Fibroblast of the aortic adventitia (primary cell): ENCODE measurements at regions not wholly inside any gene's neighbourhood (a gene's known extent, or its start where the extent isn't known, plus 50 kb on each side); places are given as distances from the start of the nearest gene placed in this dataset.
A peak's percentile ranks its signal among the peaks of the same experiment; 100 is the strongest.

Experiments
- DNase-seq: peaks from one replicate; pipeline ENCODE4 v3.0.0-alpha.2; 2010; ENCODE audit warnings: low read depth
- H3K4me3 ChIP-seq: 2 replicates; pipeline ENCODE4 v1.5.1; 2011; ENCODE audit warnings: low read depth, mild to moderate bottlenecking, control low read depth, low read length, moderate library complexity
- TF ChIP-seq, protein P1 (sequence below): IDR thresholded peaks from 2 replicates; pipeline ENCODE4 v1.5.1; 2011; ENCODE audit warnings: mild to moderate bottlenecking, low read length, control low read depth, inconsistent platforms; ENCODE audit not compliant: insufficient read depth

DNA sequence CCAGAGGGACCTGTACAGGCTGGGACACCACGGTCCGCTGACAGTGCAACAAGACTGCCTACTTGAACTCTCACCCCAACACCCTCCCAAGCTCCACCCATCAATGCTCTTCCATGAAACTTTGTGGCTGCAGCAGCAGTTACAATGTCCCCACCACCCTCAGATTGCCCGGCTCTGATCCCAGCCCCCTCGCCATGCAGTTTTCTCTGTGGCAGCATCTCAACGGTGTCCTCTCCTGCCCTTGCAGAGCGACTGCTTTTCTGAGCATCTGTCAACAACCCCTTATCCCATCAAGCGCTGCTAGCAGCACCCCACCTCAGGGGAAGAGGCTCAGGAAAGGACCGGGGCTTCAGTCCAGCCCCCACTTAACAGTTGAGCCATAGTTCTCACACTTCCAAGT, 137.1 kb upstream of the NDUFV2 start:
- TF ChIP-seq, protein P1, sequence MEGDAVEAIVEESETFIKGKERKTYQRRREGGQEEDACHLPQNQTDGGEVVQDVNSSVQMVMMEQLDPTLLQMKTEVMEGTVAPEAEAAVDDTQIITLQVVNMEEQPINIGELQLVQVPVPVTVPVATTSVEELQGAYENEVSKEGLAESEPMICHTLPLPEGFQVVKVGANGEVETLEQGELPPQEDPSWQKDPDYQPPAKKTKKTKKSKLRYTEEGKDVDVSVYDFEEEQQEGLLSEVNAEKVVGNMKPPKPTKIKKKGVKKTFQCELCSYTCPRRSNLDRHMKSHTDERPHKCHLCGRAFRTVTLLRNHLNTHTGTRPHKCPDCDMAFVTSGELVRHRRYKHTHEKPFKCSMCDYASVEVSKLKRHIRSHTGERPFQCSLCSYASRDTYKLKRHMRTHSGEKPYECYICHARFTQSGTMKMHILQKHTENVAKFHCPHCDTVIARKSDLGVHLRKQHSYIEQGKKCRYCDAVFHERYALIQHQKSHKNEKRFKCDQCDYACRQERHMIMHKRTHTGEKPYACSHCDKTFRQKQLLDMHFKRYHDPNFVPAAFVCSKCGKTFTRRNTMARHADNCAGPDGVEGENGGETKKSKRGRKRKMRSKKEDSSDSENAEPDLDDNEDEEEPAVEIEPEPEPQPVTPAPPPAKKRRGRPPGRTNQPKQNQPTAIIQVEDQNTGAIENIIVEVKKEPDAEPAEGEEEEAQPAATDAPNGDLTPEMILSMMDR = no peak
- no peak for DNase-seq

DNA sequence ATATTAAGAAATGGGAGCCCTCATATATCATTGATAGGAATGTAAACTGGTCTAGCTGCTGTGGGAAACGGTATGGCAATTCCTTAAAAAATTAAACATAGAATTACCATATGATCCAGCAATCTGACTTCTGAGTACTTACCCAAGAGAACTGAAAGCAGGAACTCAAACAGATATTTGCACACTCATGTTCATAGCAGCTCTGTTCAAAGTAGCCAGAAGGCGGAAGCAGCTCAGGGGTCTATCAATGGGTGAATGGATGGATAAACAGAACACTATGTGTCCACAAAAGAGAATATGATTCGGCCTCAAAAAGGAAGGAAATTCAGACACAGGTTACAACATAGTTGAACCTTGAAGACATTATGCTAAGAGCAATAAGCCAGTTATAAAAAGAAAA, 135.7 kb upstream of the NDUFV2 start:
- DNase-seq = no peak
- H3K4me3 ChIP-seq = no peak overlapping the region
- TF ChIP-seq, protein P1 = no peak

More for the DNA sequence above, 137.1 kb upstream of the NDUFV2 start:
- no peak overlapping the region for H3K4me3 ChIP-seq

DNA sequence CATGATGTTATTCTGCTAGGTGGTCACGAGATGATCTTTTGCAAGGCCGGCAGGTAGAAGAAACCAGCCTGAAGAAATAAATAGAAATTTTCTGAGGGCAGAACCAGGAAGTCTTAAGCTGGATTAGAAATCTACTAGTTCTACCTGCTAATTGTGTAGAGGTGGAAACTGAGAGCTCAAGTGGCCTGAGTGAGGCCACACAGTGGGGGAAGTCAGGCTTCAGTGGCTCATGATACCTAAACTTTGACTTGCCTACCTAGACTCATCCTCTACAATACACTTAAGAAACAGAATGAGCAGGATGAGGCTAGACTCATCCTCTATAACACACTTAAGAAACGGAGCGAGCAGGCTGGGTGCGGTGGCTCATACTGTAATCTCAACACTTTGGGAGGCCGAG, 134.9 kb upstream of the NDUFV2 start:
- TF ChIP-seq, protein P1 = no peak
- DNase-seq = no peak

DNA sequence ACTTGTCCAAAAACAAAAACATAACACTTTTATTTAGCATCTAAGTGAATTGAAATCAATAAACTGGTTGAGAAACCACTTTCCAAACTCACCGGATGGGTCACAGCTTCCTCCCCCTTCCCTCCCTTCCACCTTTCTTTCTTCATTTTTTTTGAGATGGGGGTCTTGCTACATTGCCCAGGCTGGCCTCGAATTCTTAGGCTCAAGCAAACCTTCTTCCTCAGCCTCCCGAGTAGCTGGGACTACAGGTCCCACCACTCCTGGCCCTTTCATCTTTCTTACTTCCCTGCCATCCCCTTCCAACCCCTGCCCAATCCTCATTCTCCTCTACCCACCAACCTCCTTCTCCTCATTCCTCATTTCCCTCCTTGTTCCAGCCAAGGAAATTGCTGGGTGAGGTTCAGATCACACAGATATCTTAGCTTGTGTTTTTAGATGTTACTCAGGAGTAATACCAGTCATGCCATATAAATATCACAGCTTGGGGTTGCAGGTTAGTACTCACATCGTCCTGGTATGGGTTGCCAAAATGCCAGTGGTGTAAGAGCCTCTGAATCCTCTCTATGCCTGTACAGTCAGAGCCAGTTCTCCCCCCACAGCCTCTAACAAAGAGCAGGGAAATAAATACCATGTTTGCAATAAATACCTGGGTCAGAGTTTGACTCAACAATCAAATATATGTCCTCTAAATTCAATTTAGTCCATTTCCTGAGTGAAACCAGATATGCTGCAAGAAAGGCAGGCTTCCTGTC, 132.7 kb upstream of the NDUFV2 start:
- DNase-seq = peak; percentile 30
- TF ChIP-seq, protein P1 = no peak
- H3K4me3 ChIP-seq = no peak overlapping the region

More for the DNA sequence above, 134.9 kb upstream of the NDUFV2 start:
- H3K4me3 ChIP-seq = no peak overlapping the region

DNA sequence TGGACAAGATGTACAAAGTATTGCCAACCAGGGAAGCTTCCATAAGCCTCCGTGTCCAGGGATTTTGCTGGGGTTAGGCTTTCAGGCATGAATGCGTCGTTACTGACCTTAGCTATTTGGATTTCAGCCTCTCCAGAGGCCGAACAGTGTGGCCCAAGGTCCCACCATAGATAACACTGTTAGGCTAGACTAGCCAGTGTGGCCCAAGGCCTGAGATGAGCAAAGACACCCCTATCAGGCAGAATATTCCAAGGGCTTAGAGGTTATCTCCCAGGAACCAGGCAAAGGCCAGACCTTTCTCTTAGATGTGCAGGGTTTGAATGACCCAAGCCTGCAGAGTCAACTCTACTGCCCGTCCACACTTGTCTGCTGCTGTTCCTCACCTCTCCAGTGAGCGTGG, 131.7 kb upstream of the NDUFV2 start:
- no peak for DNase-seq
- TF ChIP-seq, protein P1 = no peak
- no peak overlapping the region for H3K4me3 ChIP-seq

DNA sequence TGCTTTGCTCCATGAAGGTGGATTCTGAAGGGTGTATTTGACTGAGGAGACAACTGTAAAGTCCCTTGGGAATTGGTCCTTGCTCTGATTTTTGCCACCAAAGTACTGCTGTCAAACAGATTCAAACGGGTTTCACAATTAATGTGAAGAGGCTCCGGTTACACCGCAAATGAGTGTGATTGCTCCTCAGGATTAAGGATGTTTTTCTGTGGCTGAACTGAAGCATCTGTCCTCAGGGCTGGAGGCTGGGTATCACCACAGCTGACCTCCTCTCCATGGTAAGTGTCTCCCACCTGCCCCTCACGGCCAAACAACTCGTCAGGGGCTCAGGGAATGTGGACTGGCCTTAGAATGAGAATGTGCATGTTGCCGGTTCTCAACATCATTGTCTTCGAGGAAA, 130.4 kb upstream of the NDUFV2 start:
- TF ChIP-seq, protein P1 = no peak
- no peak for DNase-seq
- H3K4me3 ChIP-seq = no peak overlapping the region

DNA sequence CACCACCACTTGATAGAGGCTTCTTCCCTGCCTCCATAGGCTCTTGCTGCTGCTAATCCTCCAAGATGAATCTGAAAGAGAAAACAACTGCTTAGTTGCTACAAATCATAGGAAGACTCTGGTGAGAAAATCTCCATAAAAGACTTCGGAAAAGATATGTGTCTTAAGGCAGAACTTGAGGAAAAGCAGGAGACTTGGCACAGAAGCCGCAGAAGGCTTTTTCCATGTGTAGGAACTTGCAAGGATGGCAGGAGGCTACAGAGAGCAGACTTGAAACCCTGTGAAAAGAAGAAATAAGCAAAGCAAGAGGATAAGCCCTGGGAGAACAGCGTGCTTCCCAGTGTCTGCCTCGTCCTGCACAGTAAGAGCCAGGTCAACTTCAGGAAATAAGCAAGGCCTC, 128.2 kb upstream of the NDUFV2 start:
- H3K4me3 ChIP-seq = no peak overlapping the region

More for the DNA sequence above, 128.2 kb upstream of the NDUFV2 start:
- TF ChIP-seq, protein P1 = no peak
- DNase-seq = no peak
